ENCODE measurements at regions not wholly inside any gene's neighbourhood (a gene's known extent, or its start where the extent isn't known, plus 50 kb on each side); places are given as distances from the start of the nearest gene placed in this dataset.

GRCh38 chr9:91148306-91148705 lies 213.4 kb downstream of the AUH start:
- no peaks in the 10 kb centered on the region for H3K27me3 ChIP-seq (ENCODE audit: insufficient read depth, low read length)
- H3K4me1 Mint-ChIP-seq (ENCODE audit: low read depth, unreplicated experiment) = peaks cover 6% of the 10 kb centered on the region
- no peak overlapping the region for H3K4me3 ChIP-seq (ENCODE audit: insufficient read depth, low read depth, low read length)
- no peaks in the 10 kb centered on the region for H3K9me3 ChIP-seq (ENCODE audit: insufficient read depth, low read depth, low read length)
- peaks cover 24% of the 10 kb centered on the region for H3K9me3 Mint-ChIP-seq (ENCODE audit: unreplicated experiment)
- DNase-seq (ENCODE audit: low read depth) = no peak
- peaks cover 5% of the 10 kb centered on the region for H3K4me1 ChIP-seq (ENCODE audit: insufficient read depth, low read length)
- TF ChIP-seq EZH2 (IDR thresholded peaks at IDR 0.05; ENCODE audit: insufficient read depth, low read length) (no peak), CTCF (IDR thresholded peaks at IDR 0.05; ENCODE audit: insufficient read depth, low read depth, low read length) (no peak)
- no peaks in the 10 kb centered on the region for H4K20me1 ChIP-seq (ENCODE audit: insufficient read depth, low read length)
- no peak overlapping the region for H3K27ac ChIP-seq (ENCODE audit: low read depth, low read length)
- no peaks in the 10 kb centered on the region for H3K79me2 ChIP-seq (ENCODE audit: insufficient read depth, low read length)
- peaks cover 5% of the 10 kb centered on the region for H3K36me3 Mint-ChIP-seq (ENCODE audit: low read depth, unreplicated experiment)
- H3K27me3 Mint-ChIP-seq (ENCODE audit: low read depth, unreplicated experiment) = no peaks in the 10 kb centered on the region
- H3K4me3 Mint-ChIP-seq (ENCODE audit: unreplicated experiment) = no peak overlapping the region
- no peak overlapping the region for H3K9ac ChIP-seq (ENCODE audit: low read length)
- no peak overlapping the region for H3K27ac Mint-ChIP-seq (ENCODE audit: unreplicated experiment)
- no peak overlapping the region for H3K4me2 ChIP-seq (ENCODE audit: low read length)
- no peak for FAIRE-seq
- H3K36me3 ChIP-seq (ENCODE audit: insufficient read depth, low read length) = no peaks in the 10 kb centered on the region
- H2AFZ ChIP-seq (ENCODE audit: low read depth, low read length) = no peak overlapping the region

GRCh38 chr9:91150273-91150997 lies 211.3 kb downstream of the AUH start:
- peaks cover 5% of the 10 kb centered on the region for H3K4me1 ChIP-seq (ENCODE audit: insufficient read depth, low read length)

More at GRCh38 chr9:91150273-91150997, 211.3 kb downstream of the AUH start:
- Histone ChIP-seq H3K79me2 (ENCODE audit: insufficient read depth, low read length) (no peaks in the 10 kb centered on the region), H3K9me3 (ENCODE audit: insufficient read depth, low read depth, low read length) (no peaks in the 10 kb centered on the region), H3K27me3 (ENCODE audit: insufficient read depth, low read length) (no peaks in the 10 kb centered on the region), H3K4me2 (ENCODE audit: low read length) (no peak overlapping the region), H3K36me3 (ENCODE audit: insufficient read depth, low read length) (no peaks in the 10 kb centered on the region), H3K4me3 (ENCODE audit: insufficient read depth, low read depth, low read length) (no peak overlapping the region), H3K27ac (ENCODE audit: low read depth, low read length) (no peak overlapping the region), H2AFZ (ENCODE audit: low read depth, low read length) (no peak overlapping the region), H3K9ac (ENCODE audit: low read length) (no peak overlapping the region), H4K20me1 (ENCODE audit: insufficient read depth, low read length) (no peaks in the 10 kb centered on the region)
- Mint-ChIP-seq H3K4me1 (ENCODE audit: low read depth, unreplicated experiment) (peaks cover 6% of the 10 kb centered on the region), H3K27me3 (ENCODE audit: low read depth, unreplicated experiment) (no peaks in the 10 kb centered on the region), H3K4me3 (ENCODE audit: unreplicated experiment) (no peak overlapping the region), H3K9me3 (ENCODE audit: unreplicated experiment) (peaks cover 20% of the 10 kb centered on the region), H3K27ac (ENCODE audit: unreplicated experiment) (no peak overlapping the region), H3K36me3 (ENCODE audit: low read depth, unreplicated experiment) (peaks cover 3% of the 10 kb centered on the region)
- TF ChIP-seq CTCF (IDR thresholded peaks at IDR 0.05; ENCODE audit: insufficient read depth, low read depth, low read length) = no peak
- TF ChIP-seq EZH2 (IDR thresholded peaks at IDR 0.05; ENCODE audit: insufficient read depth, low read length) = no peak
- DNase-seq (ENCODE audit: low read depth) (no peak), FAIRE-seq (no peak)

Measured in astrocyte (in vitro differentiated cells and primary cell).